Suprapubic skin (tissue), 3 donors: ENCODE measurements at regions not wholly inside any gene's neighbourhood (a gene's known extent, or its start where the extent isn't known, plus 50 kb on each side); places are given as distances from the start of the nearest gene placed in this dataset.

Source experiments
- CTCF ChIP-seq, 2 donors: fragments of 200-600 bp in 1 of 2; fragments of 450-650 bp in 1 of 2; sonication (generic) in 1 of 2; IDR thresholded peaks; one replicate each; pipeline ENCODE4 v1.5.1; 2016 to 2019; ENCODE audit warnings: antibody characterized with exemption in 2 of 2, mild to moderate bottlenecking in 1 of 2, moderate library complexity in 1 of 2
- POLR2A ChIP-seq, 2 donors: fragments of 450-650 bp; IDR thresholded peaks; one replicate each; pipeline ENCODE4 v1.6.1; 2017; ENCODE audit warnings: antibody characterized with exemption in 2 of 2, mild to moderate bottlenecking in 2 of 2, moderate library complexity in 2 of 2

GRCh38 chr15:93210995-93211394 lies 122.0 kb upstream of the RGMA start:
- TF ChIP-seq CTCF (IDR thresholded peaks at IDR 0.05): no peak
- TF ChIP-seq POLR2A (IDR thresholded peaks at IDR 0.05): no peak
